ENCODE measurements at regions not wholly inside any gene's neighbourhood (a gene's known extent, or its start where the extent isn't known, plus 50 kb on each side); places are given as distances from the start of the nearest gene placed in this dataset.

DNA sequence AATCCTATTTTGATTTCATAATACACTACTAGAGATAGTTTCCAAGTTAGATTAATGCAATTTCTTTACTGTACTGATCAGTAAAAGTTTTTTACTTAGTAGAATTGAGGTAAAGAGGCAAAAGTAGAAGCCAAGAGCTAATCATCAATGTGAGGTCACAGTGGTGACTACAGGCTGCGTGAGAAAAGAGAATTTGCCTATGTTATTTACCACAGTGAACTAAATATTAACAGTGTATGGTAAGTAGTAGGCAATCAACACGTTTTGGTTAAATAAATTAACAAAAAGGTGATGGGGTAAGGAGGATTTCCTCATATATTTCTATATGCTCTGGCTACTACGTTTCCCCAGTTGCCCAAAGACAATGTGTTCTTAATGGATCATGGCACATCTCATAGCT, 202.2 kb upstream of the CMC1 start:
- Histone ChIP-seq H3K4me3 (no peak overlapping the region), H3K36me3 (no peaks in the 10 kb centered on the region), H3K27ac (no peak overlapping the region), H3K4me1 (ENCODE audit: control insufficient read depth in 1 of 2, low read depth in 2 of 2) (no peaks in the 10 kb centered on the region), H3K9me3 (no peaks in the 10 kb centered on the region), H3K27me3 (replicated peaks; ENCODE audit: insufficient read depth) (no peaks in the 10 kb centered on the region)
- DNase-seq (ENCODE audit: low spot score) (no peak), ATAC-seq (ENCODE audit: insufficient number of reproducible peaks, low FRiP score, low read depth) (no peak)
- TF ChIP-seq, protein P1, sequence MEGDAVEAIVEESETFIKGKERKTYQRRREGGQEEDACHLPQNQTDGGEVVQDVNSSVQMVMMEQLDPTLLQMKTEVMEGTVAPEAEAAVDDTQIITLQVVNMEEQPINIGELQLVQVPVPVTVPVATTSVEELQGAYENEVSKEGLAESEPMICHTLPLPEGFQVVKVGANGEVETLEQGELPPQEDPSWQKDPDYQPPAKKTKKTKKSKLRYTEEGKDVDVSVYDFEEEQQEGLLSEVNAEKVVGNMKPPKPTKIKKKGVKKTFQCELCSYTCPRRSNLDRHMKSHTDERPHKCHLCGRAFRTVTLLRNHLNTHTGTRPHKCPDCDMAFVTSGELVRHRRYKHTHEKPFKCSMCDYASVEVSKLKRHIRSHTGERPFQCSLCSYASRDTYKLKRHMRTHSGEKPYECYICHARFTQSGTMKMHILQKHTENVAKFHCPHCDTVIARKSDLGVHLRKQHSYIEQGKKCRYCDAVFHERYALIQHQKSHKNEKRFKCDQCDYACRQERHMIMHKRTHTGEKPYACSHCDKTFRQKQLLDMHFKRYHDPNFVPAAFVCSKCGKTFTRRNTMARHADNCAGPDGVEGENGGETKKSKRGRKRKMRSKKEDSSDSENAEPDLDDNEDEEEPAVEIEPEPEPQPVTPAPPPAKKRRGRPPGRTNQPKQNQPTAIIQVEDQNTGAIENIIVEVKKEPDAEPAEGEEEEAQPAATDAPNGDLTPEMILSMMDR (IDR thresholded peaks at IDR 0.05) = no peak

DNA sequence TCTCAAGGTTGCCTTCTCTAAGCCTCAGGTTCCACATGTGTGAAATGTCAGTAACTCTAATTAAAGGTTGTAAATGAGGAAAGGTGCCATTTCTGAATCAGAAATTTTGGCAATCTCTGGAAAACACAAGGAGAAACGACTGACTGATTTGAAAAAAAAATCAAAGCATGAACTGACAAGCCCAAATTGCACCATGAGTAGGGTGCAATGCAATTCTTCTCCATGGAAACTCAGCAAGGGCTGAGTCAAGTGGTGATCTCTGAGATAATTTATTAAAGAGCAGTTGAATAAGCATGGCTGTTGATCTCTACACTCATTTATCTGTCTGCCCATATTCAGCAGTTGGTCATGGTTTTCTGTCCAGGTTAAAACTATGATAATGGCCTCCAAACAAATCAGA, 201.6 kb upstream of the CMC1 start:
- H3K27me3 ChIP-seq (replicated peaks; ENCODE audit: insufficient read depth) = no peaks in the 10 kb centered on the region
- no peaks in the 10 kb centered on the region for H3K9me3 ChIP-seq
- H3K27ac ChIP-seq = no peak overlapping the region
- H3K4me1 ChIP-seq (ENCODE audit: control insufficient read depth in 1 of 2, low read depth in 2 of 2) = no peaks in the 10 kb centered on the region
- no peaks in the 10 kb centered on the region for H3K36me3 ChIP-seq
- ATAC-seq (ENCODE audit: insufficient number of reproducible peaks, low FRiP score, low read depth) (no peak), DNase-seq (ENCODE audit: low spot score) (no peak)
- H3K4me3 ChIP-seq = no peak overlapping the region
- TF ChIP-seq, protein P1 (IDR thresholded peaks at IDR 0.05) = no peak

DNA sequence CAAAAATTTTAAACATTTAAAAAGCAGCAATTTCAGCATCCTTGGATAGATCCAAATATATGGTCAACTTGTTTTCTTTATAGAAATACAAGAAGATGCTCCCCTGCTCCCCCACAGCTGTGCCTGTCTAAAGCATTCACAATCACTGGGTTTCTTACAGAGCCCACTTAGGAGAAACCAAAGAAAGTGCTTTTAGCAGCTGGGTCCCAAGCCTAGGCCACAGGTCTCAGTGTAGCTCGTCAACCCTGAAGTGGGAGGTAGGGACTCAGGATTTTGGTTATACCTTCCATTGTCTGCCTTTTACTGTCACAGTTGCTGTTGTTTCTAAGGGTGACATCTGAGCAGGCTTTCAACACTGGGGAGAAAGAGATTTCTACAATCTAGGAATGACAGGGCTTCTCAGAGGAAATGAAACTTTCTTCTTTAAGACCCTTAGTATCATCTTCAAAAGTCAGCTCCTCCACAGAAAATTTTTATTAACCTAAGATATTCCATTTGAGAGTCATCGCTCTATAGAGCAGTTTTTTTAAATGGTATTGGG, 199.3 kb upstream of the CMC1 start:
- Histone ChIP-seq H3K4me3 (no peak overlapping the region), H3K4me1 (ENCODE audit: control insufficient read depth in 1 of 2, low read depth in 2 of 2) (no peaks in the 10 kb centered on the region), H3K27ac (no peak overlapping the region), H3K9me3 (no peaks in the 10 kb centered on the region), H3K36me3 (no peaks in the 10 kb centered on the region), H3K27me3 (replicated peaks; ENCODE audit: insufficient read depth) (no peaks in the 10 kb centered on the region)
- TF ChIP-seq, protein P1 (IDR thresholded peaks at IDR 0.05) = no peak
- ATAC-seq (ENCODE audit: insufficient number of reproducible peaks, low FRiP score, low read depth) (no peak), DNase-seq (ENCODE audit: low spot score) (no peak)

DNA sequence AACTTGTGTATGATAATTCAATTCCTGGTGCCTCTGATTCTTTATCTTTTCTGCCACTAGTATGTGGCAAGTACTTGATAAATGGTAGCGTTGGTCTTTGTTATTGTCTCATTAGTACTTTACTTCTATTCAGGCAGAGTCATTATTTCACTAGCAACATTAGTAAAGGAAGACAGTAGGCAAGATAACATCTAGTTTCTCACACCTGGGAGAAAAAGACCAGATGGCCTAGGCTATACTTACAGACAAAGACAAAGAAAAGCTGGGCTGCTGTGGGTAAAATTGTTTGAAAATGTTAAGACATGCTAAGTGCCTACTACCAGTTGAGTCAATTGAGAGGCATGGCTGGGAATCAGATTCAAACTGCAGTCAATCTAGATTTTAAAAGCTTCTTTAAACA, 198.7 kb upstream of the CMC1 start:
- Histone ChIP-seq H3K4me1 (ENCODE audit: control insufficient read depth in 1 of 2, low read depth in 2 of 2) (no peaks in the 10 kb centered on the region), H3K27me3 (replicated peaks; ENCODE audit: insufficient read depth) (no peaks in the 10 kb centered on the region), H3K4me3 (no peak overlapping the region), H3K36me3 (no peaks in the 10 kb centered on the region), H3K27ac (no peak overlapping the region), H3K9me3 (no peaks in the 10 kb centered on the region)
- ATAC-seq (ENCODE audit: insufficient number of reproducible peaks, low FRiP score, low read depth) = no peak
- DNase-seq (ENCODE audit: low spot score) = no peak
- TF ChIP-seq, protein P1 (IDR thresholded peaks at IDR 0.05) = no peak

DNA sequence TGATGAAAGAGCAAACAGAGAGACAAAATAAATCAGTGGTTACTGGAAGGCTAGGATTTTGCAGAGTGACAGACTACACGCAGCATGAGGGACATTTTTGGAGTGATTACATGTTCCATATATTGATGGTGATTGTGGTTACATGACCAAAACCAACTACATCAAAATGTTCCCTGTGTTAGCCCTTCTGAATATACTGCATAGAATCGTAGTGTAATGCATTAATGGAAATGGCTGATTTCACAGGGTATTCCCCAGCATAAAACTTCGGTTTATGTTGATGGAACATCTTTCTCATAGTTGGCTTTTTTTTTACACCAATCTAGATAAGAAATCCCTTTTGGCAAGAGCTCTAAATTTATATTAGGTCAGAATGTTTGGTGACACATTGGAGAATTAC, 191.3 kb upstream of the CMC1 start:
- Histone ChIP-seq H3K36me3 (no peaks in the 10 kb centered on the region), H3K27me3 (replicated peaks; ENCODE audit: insufficient read depth) (no peaks in the 10 kb centered on the region), H3K4me3 (no peak overlapping the region), H3K9me3 (no peaks in the 10 kb centered on the region), H3K27ac (no peak overlapping the region), H3K4me1 (ENCODE audit: control insufficient read depth in 1 of 2, low read depth in 2 of 2) (no peaks in the 10 kb centered on the region)
- TF ChIP-seq, protein P1 (IDR thresholded peaks at IDR 0.05) = no peak
- DNase-seq (ENCODE audit: low spot score) (no peak), ATAC-seq (ENCODE audit: insufficient number of reproducible peaks, low FRiP score, low read depth) (no peak)
